ENCODE measurements at regions not wholly inside any gene's neighbourhood (a gene's known extent, or its start where the extent isn't known, plus 50 kb on each side); places are given as distances from the start of the nearest gene placed in this dataset.

DNA sequence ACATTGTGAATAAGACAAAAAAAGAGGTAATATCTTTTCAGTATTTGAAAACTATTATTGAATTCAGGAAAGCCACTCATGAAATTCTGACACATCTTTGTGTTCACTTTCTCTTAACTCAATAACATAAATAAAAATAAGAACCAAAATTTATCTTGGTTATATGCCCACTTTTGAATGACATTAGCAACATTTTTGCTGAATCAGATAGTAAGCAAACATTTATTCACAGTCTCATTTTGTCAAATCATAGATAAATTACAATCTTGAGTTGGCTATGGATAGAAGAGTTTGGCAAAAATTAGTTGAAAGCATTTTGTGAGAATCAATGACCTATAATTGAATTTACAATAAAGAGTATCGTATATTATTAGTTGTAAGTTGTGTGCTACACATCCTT is 545.1 kb upstream of the PKDCC start:
- Mint-ChIP-seq H3K4me1 (ENCODE audit: low read depth) (no peaks in the 10 kb centered on the region), H3K4me3 (no peak overlapping the region), H3K27me3 (ENCODE audit: insufficient read depth) (peaks cover 2% of the 10 kb centered on the region; the same call in 1 of the 2 replicates), H3K27ac (no peak overlapping the region), H3K36me3 (ENCODE audit: low read depth) (0 out of 2 replicates have a peak, but pooled peaks cover 5% of the 10 kb centered on the region), H3K9me3 (peaks cover 39% of the 10 kb centered on the region)
- TF ChIP-seq, protein P1, sequence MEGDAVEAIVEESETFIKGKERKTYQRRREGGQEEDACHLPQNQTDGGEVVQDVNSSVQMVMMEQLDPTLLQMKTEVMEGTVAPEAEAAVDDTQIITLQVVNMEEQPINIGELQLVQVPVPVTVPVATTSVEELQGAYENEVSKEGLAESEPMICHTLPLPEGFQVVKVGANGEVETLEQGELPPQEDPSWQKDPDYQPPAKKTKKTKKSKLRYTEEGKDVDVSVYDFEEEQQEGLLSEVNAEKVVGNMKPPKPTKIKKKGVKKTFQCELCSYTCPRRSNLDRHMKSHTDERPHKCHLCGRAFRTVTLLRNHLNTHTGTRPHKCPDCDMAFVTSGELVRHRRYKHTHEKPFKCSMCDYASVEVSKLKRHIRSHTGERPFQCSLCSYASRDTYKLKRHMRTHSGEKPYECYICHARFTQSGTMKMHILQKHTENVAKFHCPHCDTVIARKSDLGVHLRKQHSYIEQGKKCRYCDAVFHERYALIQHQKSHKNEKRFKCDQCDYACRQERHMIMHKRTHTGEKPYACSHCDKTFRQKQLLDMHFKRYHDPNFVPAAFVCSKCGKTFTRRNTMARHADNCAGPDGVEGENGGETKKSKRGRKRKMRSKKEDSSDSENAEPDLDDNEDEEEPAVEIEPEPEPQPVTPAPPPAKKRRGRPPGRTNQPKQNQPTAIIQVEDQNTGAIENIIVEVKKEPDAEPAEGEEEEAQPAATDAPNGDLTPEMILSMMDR (IDR thresholded peaks at IDR 0.05), result no peak
- DNase-seq, result no peak

DNA sequence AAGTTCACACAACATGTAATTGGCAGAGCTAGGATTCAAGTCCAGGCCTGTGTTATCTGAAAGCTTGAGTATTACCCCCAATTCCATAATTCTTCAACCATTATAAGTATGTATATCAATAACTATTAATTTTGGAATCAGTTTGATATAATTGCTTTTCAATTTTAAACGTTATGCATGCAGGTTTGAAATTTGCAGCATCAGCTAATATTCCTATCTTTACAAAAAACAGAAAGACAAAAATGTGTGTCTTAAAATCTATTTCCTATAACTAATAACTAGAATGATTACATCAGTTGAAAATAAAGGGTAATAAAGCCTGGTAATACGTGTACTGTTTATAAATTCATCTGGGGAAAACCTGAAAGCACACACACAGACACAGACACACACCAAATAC is 543.3 kb upstream of the PKDCC start:
- Mint-ChIP-seq H3K27me3 (ENCODE audit: insufficient read depth) (no peaks in the 10 kb centered on the region), H3K4me3 (no peak overlapping the region), H3K4me1 (ENCODE audit: low read depth) (no peaks in the 10 kb centered on the region), H3K27ac (no peak overlapping the region), H3K9me3 (peaks cover 39% of the 10 kb centered on the region), H3K36me3 (ENCODE audit: low read depth) (0 out of 2 replicates have a peak, but pooled peaks cover 5% of the 10 kb centered on the region)
- DNase-seq, result no peak
- TF ChIP-seq, protein P1 (IDR thresholded peaks at IDR 0.05), result no peak

DNA sequence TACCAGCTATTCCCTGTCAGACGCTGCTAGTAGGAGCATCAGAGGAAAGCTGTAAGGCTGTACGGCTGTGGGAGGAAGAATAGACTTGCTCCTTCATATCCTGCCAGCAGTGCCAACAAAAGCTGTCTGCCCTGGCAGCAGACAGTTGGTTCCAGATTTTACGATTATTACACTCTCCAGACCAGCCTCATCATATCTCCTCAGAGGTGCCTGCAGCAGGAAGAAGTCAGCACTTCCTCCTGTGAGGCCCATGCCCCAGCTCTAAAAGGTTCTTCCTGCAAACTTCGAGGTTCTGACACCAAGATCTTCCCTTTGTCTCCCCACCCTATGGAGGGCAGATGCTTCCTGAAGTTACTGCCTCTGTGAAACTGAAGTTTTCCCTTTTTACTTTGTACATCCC is 537.7 kb upstream of the PKDCC start:
- Mint-ChIP-seq H3K4me1 (ENCODE audit: low read depth) (no peaks in the 10 kb centered on the region), H3K27ac (no peak overlapping the region), H3K36me3 (ENCODE audit: low read depth) (no peaks in the 10 kb centered on the region), H3K27me3 (ENCODE audit: insufficient read depth) (no peaks in the 10 kb centered on the region), H3K9me3 (peaks cover 10% of the 10 kb centered on the region), H3K4me3 (no peak overlapping the region)
- TF ChIP-seq, protein P1 (IDR thresholded peaks at IDR 0.05), result no peak
- DNase-seq, result no peak

DNA sequence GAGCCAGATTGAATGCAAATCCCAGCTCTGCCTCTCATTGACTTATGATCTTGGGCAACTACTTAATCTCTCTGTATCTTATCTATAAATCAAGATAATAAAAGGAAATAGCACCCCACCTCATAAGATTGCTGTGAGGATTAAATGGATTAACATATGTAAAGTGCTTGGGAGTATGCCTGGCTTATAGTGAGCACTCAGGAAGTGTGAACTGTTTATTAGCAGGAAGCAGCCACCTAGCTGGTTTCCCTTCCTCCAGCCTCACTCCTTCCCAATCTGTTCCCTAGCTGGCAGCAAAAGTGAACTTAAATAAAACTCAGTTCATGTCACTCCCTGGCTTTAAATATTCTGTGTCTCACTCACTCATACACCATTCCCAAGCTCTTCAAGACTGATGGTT is 526.6 kb upstream of the PKDCC start:
- Mint-ChIP-seq H3K36me3 (ENCODE audit: low read depth) (no peaks in the 10 kb centered on the region), H3K4me3 (no peak overlapping the region), H3K27ac (no peak overlapping the region), H3K9me3 (peaks cover 22% of the 10 kb centered on the region), H3K4me1 (ENCODE audit: low read depth) (no peaks in the 10 kb centered on the region), H3K27me3 (ENCODE audit: insufficient read depth) (no peaks in the 10 kb centered on the region; the same call in 1 of the 2 replicates)
- TF ChIP-seq, protein P1 (IDR thresholded peaks at IDR 0.05), result no peak
- no peak for DNase-seq

DNA sequence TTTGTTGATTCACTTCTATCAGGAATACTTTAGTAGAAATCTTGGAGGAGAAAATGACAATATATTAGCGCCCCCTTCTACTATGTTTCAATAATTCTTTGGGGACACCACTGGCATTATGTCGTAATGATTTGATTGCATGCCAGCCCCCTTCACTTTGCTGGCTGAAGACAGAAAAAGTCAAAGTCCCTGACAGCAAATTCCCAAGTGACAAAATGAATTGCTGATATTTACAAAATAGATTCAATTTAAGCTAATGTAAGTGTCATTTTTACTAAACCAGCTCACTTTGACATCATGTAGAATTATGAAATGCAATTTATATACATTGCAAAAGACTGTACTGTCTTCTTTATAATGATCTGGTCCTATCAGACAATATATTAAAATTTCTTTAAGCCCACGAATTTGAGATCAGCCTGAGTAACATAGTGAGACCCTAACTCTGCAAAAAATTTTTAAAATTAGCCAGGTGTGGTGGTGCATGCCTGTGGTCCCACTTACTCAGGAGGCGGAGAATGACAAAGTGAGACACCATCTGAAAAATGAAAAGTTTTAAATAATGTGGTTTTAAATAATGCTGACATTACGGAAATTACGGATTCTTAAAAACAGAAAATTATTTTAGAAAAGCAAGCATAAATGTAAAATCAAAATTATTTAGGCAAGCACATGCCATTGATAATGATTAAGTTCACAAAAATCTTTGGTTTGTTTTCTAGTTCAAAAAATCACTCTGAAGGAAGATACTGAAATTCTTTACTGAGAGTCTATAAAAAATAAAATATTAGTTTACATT is 520.1 kb upstream of the PKDCC start:
- Mint-ChIP-seq H3K27me3 (ENCODE audit: insufficient read depth) (peaks cover 3% of the 10 kb centered on the region; the same call in 1 of the 2 replicates), H3K9me3 (peaks cover 51% of the 10 kb centered on the region), H3K27ac (no peak overlapping the region), H3K36me3 (ENCODE audit: low read depth) (no peaks in the 10 kb centered on the region), H3K4me3 (no peak overlapping the region), H3K4me1 (ENCODE audit: low read depth) (no peaks in the 10 kb centered on the region)
- TF ChIP-seq, protein P1 (IDR thresholded peaks at IDR 0.05), result no peak
- no peak for DNase-seq

All from HFFc6 (cell line).